ENCODE measurements at regions not wholly inside any gene's neighbourhood (a gene's known extent, or its start where the extent isn't known, plus 50 kb on each side); places are given as distances from the start of the nearest gene placed in this dataset.

DNA sequence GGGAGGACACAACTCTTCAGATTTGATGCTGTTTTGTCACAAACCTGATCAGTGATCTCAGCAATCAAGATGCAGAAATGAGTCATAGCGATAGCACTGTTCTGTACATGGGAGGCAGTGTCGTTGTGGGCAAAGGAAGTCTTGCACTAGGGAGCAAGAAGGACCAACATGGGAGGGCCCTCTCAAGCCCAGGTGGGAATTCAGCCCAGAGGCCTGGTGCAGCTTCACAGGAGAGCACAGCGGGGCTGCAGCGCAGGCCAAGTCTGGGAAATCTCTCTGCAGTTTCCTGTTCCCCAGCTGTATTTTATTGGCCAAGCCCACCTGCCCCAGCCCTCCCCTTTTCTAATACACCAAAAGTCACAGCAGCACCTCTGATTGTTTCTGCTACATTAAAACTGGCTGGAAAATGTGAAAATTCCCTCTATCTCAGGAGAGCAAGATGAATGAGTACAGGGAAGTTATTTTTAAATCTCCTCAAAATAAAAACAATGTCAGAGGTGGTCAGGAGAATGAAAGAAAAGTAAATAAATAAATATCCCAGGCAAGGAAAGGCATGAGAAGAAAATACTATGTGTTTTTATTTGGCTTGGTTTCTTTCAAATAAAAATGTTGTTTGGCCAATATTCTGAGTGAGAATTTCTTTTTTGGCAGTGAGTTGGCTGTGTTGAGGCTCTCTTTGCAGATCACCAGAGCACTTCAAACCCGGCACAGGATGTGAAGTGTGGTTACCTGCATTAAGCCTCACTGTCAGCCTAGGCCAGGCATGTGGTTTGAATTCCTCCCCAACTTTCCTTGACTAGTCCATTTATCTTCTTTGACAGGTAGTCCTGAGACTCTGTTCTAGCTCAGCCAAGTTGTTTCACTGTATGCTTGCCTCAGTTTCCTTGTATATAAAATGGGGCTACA, 422.1 kb downstream of the PLPP3 start:
- no peak for TF ChIP-seq CTCF (conservative IDR thresholded peaks at IDR 0.05; ENCODE audit: low read length)
- no peak for TF ChIP-seq EZH2phosphoT487 (IDR thresholded peaks at IDR 0.05; ENCODE audit: borderline replicate concordance, low read depth, low read length)
